GM12878 (cell line): ENCODE measurements at regions not wholly inside any gene's neighbourhood (a gene's known extent, or its start where the extent isn't known, plus 50 kb on each side); places are given as distances from the start of the nearest gene placed in this dataset.

Experiments
- CBFB ChIP-seq: IDR thresholded peaks from 2 replicates; pipeline ENCODE4 v1.6.1; 2016; ENCODE audit warnings: antibody characterized with exemption, low read depth
- CBX3 ChIP-seq: fragments of 200-600 bp; sonication (generic); IDR thresholded peaks from 2 replicates; pipeline ENCODE4 v1.6.1; 2016; ENCODE audit warnings: low read depth, borderline replicate concordance
- POLR2A ChIP-seq: IDR thresholded peaks from 2 replicates; pipeline ENCODE4 v1.6.1; 2011; ENCODE audit warnings: low read depth, mild to moderate bottlenecking, low read length
- RAD21 ChIP-seq: IDR thresholded peaks from 2 replicates; pipeline ENCODE4 v1.6.1; 2011; ENCODE audit warnings: mild to moderate bottlenecking, low read depth, low read length, moderate library complexity; ENCODE audit not compliant: insufficient read depth
- SUPT20H ChIP-seq: IDR thresholded peaks from 2 replicates; pipeline ENCODE4 v1.6.1; 2011; ENCODE audit warnings: low read depth, mild to moderate bottlenecking, low read length, moderate library complexity, borderline replicate concordance; ENCODE audit not compliant: control insufficient read depth
- TAF1 ChIP-seq: IDR thresholded peaks from 2 replicates; pipeline ENCODE4 v1.6.1; 2011; ENCODE audit warnings: mild to moderate bottlenecking, low read depth, low read length, borderline replicate concordance
- ZNF687 ChIP-seq: fragments of 450-650 bp; IDR thresholded peaks from 2 replicates; pipeline ENCODE4 v1.6.1; 2017; ENCODE audit warnings: mild to moderate bottlenecking, moderate library complexity
- ZSCAN29 ChIP-seq: fragments of 450-650 bp; IDR thresholded peaks from 2 replicates; pipeline ENCODE4 v1.6.1; 2017; ENCODE audit warnings: mild to moderate bottlenecking, moderate library complexity

- TF ChIP-seq ZSCAN29 (no peak), CBX3 (no peak), RAD21 (no peak), TAF1 (no peak), SUPT20H (no peak), POLR2A (no peak), ZNF687 (no peak), CBFB (no peak)
These were observed 634.7 kb upstream of the ZNF804A start for GRCh38 chr2:183963609-183964008.
